Common myeloid progenitor, CD34-positive (primary cell): ENCODE measurements at regions not wholly inside any gene's neighbourhood (a gene's known extent, or its start where the extent isn't known, plus 50 kb on each side); places are given as distances from the start of the nearest gene placed in this dataset.

ENCODE experiments used
- CTCF ChIA-PET: fragments of 350-600 bp; sonication (Branson Sonifier 250); formaldehyde crosslinking; loops from one replicate; lab custom pipeline; 2021; ENCODE audit warnings: antibody characterized with exemption; lab: Charles Lee
- POLR2A ChIA-PET: fragments of 350-600 bp; sonication (Branson Sonifier 250); formaldehyde crosslinking; loops from one replicate; lab custom pipeline; 2021; ENCODE audit warnings: antibody characterized with exemption; lab: Charles Lee
- DNase-seq, 3 donors: peaks; one replicate each; pipeline versions ENCODE4 v3.0.0 to v3.0.0-alpha.2; 2013
- H3K27ac ChIP-seq, 2 experiments: 1 replicate in 1 of 2; 2 replicates in 1 of 2; pipeline ENCODE4 v1.7.0; 2013; ENCODE audit warnings: inconsistent platforms in 2 of 2, low read length in 2 of 2, mild to moderate bottlenecking in 2 of 2, low read depth in 1 of 2, moderate library complexity in 1 of 2; ENCODE audit not compliant: severe bottlenecking in 2 of 2, insufficient read depth in 1 of 2, poor library complexity in 1 of 2
- H3K27me3 ChIP-seq, 5 experiments: replicated peaks in 2 of 5; 1 replicate in 3 of 5; 2 replicates in 2 of 5; pipeline versions ENCODE4 v1.6.1 to v1.7.0; 2013; ENCODE audit warnings: low read length in 4 of 5, mild to moderate bottlenecking in 2 of 5, moderate library complexity in 2 of 5, inconsistent platforms in 1 of 5; ENCODE audit not compliant: insufficient read depth in 5 of 5, control insufficient read depth in 4 of 5
- H3K36me3 ChIP-seq, 4 experiments: 1 replicate in 2 of 4; 2 replicates in 2 of 4; pipeline versions ENCODE4 v1.6.1 to v1.7.0; 2013; ENCODE audit warnings: low read length in 3 of 4, control low read depth in 1 of 4, mild to moderate bottlenecking in 1 of 4; ENCODE audit not compliant: control insufficient read depth in 4 of 4, insufficient read depth in 4 of 4
- H3K4me1 ChIP-seq, 4 experiments: 1 replicate in 3 of 4; 2 replicates in 1 of 4; pipeline versions ENCODE4 v1.6.1 to v1.7.1; 2013; ENCODE audit warnings: low read length in 3 of 4, mild to moderate bottlenecking in 3 of 4, control low read depth in 1 of 4, inconsistent platforms in 1 of 4, moderate library complexity in 1 of 4; ENCODE audit not compliant: control insufficient read depth in 4 of 4, insufficient read depth in 4 of 4; ENCODE audit errors: control extremely low read depth in 1 of 4
- H3K4me3 ChIP-seq, 7 experiments: 1 replicate in 4 of 7; 2 replicates in 3 of 7; pipeline versions ENCODE4 v1.5.1 to v1.7.0; 2013; ENCODE audit warnings: mild to moderate bottlenecking in 7 of 7, low read length in 6 of 7, moderate library complexity in 6 of 7, inconsistent platforms in 2 of 7, low read depth in 2 of 7, control low read depth in 1 of 7; ENCODE audit not compliant: insufficient read depth in 4 of 7, control insufficient read depth in 1 of 7; ENCODE audit errors: extremely low read depth in 1 of 7
- H3K9me3 ChIP-seq, 5 experiments: 1 replicate in 4 of 5; 2 replicates in 1 of 5; pipeline versions ENCODE4 v1.6.1 to v1.7.1; 2013; ENCODE audit warnings: low read length in 4 of 5, mild to moderate bottlenecking in 2 of 5, inconsistent platforms in 1 of 5, low read depth in 1 of 5, moderate library complexity in 1 of 5; ENCODE audit not compliant: control insufficient read depth in 4 of 5, insufficient read depth in 2 of 5; ENCODE audit errors: control extremely low read depth in 1 of 5
- WGBS: methylation state at CpG from one replicate; pipeline ENCODE4 v1.1.5; 2013; ENCODE audit not compliant: insufficient coverage; 5-methylcytosine and 5-hydroxymethylcytosine counted together

DNA sequence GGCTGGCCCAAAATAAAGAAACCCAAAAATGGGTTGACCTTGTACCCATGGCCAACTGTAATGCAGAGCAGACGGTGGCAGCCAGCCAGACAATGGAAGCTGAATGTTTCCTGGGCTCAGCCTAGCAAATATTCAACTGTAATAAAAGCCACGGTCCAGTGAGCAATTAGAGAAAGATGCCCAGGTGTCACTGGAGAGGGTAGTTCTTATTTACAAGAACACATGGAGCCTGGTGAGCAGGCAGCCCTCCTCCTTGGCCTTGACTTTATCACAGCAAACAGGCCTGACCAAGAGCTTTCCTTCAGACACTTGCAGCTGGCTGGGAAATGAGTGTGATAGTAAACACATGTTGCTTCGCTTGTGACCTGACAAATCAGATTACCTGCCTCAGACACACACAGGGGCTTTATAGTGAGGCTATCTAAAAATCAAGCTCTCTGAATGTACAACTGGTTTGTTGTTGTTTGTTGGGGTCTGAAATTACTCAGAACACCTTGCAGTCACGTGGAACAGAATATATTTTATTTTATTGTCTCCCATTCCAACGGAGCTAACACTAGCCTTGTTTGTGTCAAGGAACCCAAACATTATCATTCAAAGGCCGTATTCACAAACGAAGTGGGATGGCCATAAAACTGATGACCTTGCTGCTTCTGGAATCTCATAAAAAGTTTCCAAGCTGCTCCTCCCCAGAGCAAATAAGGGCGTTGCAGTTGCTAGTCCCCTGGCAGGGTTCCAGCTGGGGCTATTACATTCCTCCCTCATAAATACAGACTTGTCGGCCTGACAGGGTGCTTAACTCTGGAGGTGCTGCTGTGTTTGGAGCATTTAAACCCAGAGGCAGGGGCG, 161.1 kb downstream of the BBOX1 start:
- Histone ChIP-seq H3K36me3 (no peaks in the 10 kb centered on the region), H3K4me3 (no peak overlapping the region), H3K27ac (no peak overlapping the region), H3K4me1 (no peaks in the 10 kb centered on the region), H3K9me3 (no peaks in the 10 kb centered on the region), H3K27me3 (peaks cover 0 to 2% (median 0%) of the 10 kb centered on the region in 5 experiments)
- ChIA-PET CTCF (no interaction called here), POLR2A (no interaction called here)
- DNase-seq = peak in 2 of 3 donors; percentile 3 to 11
- whole genome bisulfite sequencing = 97% methylated on average over 5 of the region's 10 CpGs

DNA sequence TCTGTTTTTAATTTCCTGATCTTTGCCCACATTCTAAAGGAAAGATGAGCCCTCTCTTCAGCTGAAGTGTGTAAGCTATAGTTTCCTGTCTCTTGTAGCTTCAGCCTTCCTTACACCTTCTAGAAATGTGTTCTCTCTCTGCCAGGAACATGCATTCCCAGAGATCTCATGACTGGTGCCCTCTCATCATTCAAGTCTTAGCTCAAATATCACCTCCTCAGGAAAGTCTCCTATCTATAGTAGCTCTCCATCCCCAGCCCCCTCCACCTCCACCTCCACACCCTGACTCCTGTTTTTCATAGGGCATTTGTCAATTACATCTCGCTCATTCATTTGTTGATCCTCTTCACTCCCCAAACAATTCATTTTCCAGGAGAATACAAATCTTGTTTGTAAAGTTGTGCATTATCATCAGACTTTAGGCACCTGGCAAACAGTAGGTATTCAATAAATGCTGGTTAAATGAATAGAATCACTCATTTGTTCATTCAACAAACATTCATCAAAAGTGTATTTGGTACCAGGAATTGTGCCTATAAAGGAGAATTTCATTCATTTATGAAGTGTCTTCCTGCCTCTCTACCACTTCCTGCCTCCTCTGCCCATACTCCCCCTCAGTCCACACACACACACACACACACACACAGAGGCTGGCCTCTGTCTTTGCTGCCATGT, 160.3 kb downstream of the BBOX1 start:
- no peaks in the 10 kb centered on the region for H3K36me3 ChIP-seq
- DNase-seq = no peak
- H3K4me1 ChIP-seq = no peaks in the 10 kb centered on the region
- H3K4me3 ChIP-seq = no peak overlapping the region
- H3K27me3 ChIP-seq = peaks cover 0 to 8% (median 0%) of the 10 kb centered on the region in 5 experiments
- no CpG with 5 or more reads among the region's 1 CpG for WGBS
- POLR2A ChIA-PET = no interaction called here
- CTCF ChIA-PET = no interaction called here
- no peaks in the 10 kb centered on the region for H3K9me3 ChIP-seq
- no peak overlapping the region for H3K27ac ChIP-seq

- H3K9me3 ChIP-seq = no peaks in the 10 kb centered on the region
- WGBS = 77% methylated on average over 4 of the region's 6 CpGs
- peaks cover 2 to 15% (median 2%) of the 10 kb centered on the region in 5 experiments for H3K27me3 ChIP-seq
- H3K4me1 ChIP-seq = no peaks in the 10 kb centered on the region
- no peak overlapping the region for H3K4me3 ChIP-seq
- POLR2A ChIA-PET = no interaction called here
- H3K36me3 ChIP-seq = no peaks in the 10 kb centered on the region
- H3K27ac ChIP-seq = no peak overlapping the region
- CTCF ChIA-PET = interaction anchor here (1.5 to 1.8 kb wide), 2 partner anchors 12 to 290 kb away, joined by 3 to 6 read pairs; no protein-coding TSS in a partner anchor
- DNase-seq = no peak
Observed at GRCh38 chr11:27196203-27196897, 155.7 kb downstream of the BBOX1 start.

- Histone ChIP-seq H3K9me3 (no peaks in the 10 kb centered on the region), H3K27ac (no peak overlapping the region), H3K36me3 (no peaks in the 10 kb centered on the region), H3K4me1 (no peaks in the 10 kb centered on the region), H3K4me3 (no peak overlapping the region), H3K27me3 (peaks cover 2 to 15% (median 2%) of the 10 kb centered on the region in 5 experiments)
- DNase-seq = no peak
- POLR2A ChIA-PET = no interaction called here
- CTCF ChIA-PET = interaction anchor here (1.5 to 1.8 kb wide), 2 partner anchors 12 to 290 kb away, joined by 3 to 6 read pairs; no protein-coding TSS in a partner anchor
Observed at GRCh38 chr11:27195837-27196202, 155.2 kb downstream of the BBOX1 start.

DNA sequence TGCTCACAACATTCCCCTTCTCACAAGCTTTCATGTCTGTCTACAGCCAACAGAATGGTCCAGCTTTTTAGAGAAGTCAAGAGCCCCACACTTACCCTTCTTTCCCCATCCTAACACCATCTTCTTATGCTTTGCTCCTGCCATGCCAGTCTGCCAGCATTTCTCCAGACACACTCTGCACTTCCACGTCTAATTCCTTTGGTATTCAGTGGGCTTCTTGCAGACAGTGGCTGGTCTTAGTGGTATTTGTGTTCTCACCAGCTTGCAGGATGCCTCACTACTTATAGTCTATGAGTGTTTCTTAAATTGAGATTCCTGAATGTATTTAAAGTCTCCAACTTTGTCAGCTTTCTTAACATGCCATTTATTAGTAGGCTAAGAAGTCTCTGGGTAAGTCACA, 154.4 kb downstream of the BBOX1 start:
- Histone ChIP-seq H3K36me3 (no peaks in the 10 kb centered on the region), H3K4me1 (no peaks in the 10 kb centered on the region), H3K27me3 (peaks cover 2 to 15% (median 2%) of the 10 kb centered on the region in 5 experiments), H3K4me3 (no peak overlapping the region), H3K9me3 (no peaks in the 10 kb centered on the region), H3K27ac (no peak overlapping the region)
- CTCF ChIA-PET = interaction anchor here (1.8 kb wide), 1 partner anchor 291 kb away, joined by 6 read pairs; no protein-coding TSS in a partner anchor
- 60% methylated on average over 1 of the region's 1 CpG for WGBS
- POLR2A ChIA-PET = no interaction called here
- no peak for DNase-seq

DNA sequence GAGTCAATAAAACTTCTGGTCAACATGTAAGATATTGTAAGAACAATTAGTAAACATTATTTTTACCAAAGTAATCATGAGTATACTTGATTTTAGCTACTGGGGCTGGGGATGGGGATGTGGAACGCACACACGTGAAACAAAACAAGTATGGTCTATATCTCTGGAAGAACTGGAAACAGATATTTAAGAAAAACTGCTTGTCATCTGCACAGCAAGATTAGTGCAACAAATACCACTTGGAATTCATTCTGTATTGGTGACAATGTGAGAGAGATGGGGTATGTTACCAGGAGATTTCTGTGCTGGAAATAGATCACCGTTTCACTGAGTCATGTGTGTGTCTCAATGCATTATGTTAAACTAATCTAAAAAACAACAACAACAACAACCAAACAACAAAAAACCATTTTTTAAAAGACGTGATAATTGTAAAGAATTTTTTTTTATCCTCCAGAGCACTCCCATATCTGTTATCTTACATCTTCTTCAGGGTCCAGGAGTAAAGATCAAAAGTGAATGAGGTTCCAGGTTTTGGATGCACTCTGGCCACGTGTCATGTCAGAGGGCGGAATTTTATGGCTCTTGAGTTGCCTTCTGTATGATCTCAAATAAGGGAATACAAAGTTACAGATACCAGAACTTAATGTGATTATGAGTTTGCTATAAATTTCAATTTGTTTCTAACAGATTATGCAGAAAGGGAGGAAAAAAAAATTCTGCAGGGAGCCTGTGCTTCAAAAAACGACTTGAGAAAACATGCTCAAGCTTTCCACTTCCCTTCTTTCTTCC, 153.0 kb downstream of the BBOX1 start:
- Histone ChIP-seq H3K36me3 (no peaks in the 10 kb centered on the region), H3K27ac (no peak overlapping the region), H3K4me1 (no peaks in the 10 kb centered on the region), H3K4me3 (no peak overlapping the region), H3K27me3 (peaks cover 2 to 20% (median 4%) of the 10 kb centered on the region in 5 experiments), H3K9me3 (no peaks in the 10 kb centered on the region)
- WGBS = 100% methylated on average over 3 of the region's 7 CpGs
- ChIA-PET CTCF (interaction anchor here (0.5 kb wide), 1 partner anchor 9 kb away, joined by 3 read pairs; no protein-coding TSS in a partner anchor), POLR2A (no interaction called here)
- no peak for DNase-seq
